ENCODE measurements at regions not wholly inside any gene's neighbourhood (a gene's known extent, or its start where the extent isn't known, plus 50 kb on each side); places are given as distances from the start of the nearest gene placed in this dataset.

DNA sequence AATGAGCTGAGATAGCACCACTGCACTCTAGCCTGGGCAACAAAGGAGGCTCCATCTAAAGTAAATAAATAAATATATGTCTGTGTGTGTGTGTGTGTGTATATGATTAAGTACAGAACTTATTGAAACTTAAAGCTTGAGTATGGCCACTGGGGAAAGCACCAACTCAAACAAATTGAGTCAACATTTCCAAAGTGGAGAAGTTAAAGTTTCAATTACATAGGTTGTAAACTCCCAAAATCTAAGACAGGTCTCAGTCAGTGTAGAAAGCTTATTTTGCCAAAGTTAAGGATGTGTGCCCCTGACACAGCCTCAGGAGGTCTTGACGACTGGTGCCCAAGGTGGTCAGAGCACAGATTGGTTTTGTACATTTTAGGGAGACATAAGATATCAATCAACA lies 458.9 kb upstream of the RGS18 start:
- TF ChIP-seq SP1 (CRISPR knock-in tag; conservative IDR thresholded peaks at IDR 0.05), result no peak
- TF ChIP-seq, protein P1, sequence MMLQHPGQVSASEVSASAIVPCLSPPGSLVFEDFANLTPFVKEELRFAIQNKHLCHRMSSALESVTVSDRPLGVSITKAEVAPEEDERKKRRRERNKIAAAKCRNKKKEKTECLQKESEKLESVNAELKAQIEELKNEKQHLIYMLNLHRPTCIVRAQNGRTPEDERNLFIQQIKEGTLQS (CRISPR knock-in tag; conservative IDR thresholded peaks at IDR 0.05), result no peak
- no peak for TF ChIP-seq ZBTB21 (CRISPR knock-in tag; IDR thresholded peaks at IDR 0.05; ENCODE audit: borderline replicate concordance)
- TF ChIP-seq, protein P2, sequence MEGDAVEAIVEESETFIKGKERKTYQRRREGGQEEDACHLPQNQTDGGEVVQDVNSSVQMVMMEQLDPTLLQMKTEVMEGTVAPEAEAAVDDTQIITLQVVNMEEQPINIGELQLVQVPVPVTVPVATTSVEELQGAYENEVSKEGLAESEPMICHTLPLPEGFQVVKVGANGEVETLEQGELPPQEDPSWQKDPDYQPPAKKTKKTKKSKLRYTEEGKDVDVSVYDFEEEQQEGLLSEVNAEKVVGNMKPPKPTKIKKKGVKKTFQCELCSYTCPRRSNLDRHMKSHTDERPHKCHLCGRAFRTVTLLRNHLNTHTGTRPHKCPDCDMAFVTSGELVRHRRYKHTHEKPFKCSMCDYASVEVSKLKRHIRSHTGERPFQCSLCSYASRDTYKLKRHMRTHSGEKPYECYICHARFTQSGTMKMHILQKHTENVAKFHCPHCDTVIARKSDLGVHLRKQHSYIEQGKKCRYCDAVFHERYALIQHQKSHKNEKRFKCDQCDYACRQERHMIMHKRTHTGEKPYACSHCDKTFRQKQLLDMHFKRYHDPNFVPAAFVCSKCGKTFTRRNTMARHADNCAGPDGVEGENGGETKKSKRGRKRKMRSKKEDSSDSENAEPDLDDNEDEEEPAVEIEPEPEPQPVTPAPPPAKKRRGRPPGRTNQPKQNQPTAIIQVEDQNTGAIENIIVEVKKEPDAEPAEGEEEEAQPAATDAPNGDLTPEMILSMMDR (IDR thresholded peaks at IDR 0.05), result no peak
- TF ChIP-seq, protein P3, sequence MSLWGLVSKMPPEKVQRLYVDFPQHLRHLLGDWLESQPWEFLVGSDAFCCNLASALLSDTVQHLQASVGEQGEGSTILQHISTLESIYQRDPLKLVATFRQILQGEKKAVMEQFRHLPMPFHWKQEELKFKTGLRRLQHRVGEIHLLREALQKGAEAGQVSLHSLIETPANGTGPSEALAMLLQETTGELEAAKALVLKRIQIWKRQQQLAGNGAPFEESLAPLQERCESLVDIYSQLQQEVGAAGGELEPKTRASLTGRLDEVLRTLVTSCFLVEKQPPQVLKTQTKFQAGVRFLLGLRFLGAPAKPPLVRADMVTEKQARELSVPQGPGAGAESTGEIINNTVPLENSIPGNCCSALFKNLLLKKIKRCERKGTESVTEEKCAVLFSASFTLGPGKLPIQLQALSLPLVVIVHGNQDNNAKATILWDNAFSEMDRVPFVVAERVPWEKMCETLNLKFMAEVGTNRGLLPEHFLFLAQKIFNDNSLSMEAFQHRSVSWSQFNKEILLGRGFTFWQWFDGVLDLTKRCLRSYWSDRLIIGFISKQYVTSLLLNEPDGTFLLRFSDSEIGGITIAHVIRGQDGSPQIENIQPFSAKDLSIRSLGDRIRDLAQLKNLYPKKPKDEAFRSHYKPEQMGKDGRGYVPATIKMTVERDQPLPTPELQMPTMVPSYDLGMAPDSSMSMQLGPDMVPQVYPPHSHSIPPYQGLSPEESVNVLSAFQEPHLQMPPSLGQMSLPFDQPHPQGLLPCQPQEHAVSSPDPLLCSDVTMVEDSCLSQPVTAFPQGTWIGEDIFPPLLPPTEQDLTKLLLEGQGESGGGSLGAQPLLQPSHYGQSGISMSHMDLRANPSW (CRISPR knock-in tag; conservative IDR thresholded peaks at IDR 0.05; ENCODE audit: low read depth), result no peak
- no peak for TF ChIP-seq FOXP1 (CRISPR knock-in tag; IDR thresholded peaks at IDR 0.05; ENCODE audit: borderline replicate concordance)
- no peak for TF ChIP-seq ZNF263 (CRISPR knock-in tag; IDR thresholded peaks at IDR 0.05; ENCODE audit: low read depth)
- TF ChIP-seq ZNF138 (CRISPR knock-in tag; conservative IDR thresholded peaks at IDR 0.05), result no peak
- no peak for TF ChIP-seq NFYB (CRISPR knock-in tag; conservative IDR thresholded peaks at IDR 0.05; ENCODE audit: low read depth)
- TF ChIP-seq, protein P4, sequence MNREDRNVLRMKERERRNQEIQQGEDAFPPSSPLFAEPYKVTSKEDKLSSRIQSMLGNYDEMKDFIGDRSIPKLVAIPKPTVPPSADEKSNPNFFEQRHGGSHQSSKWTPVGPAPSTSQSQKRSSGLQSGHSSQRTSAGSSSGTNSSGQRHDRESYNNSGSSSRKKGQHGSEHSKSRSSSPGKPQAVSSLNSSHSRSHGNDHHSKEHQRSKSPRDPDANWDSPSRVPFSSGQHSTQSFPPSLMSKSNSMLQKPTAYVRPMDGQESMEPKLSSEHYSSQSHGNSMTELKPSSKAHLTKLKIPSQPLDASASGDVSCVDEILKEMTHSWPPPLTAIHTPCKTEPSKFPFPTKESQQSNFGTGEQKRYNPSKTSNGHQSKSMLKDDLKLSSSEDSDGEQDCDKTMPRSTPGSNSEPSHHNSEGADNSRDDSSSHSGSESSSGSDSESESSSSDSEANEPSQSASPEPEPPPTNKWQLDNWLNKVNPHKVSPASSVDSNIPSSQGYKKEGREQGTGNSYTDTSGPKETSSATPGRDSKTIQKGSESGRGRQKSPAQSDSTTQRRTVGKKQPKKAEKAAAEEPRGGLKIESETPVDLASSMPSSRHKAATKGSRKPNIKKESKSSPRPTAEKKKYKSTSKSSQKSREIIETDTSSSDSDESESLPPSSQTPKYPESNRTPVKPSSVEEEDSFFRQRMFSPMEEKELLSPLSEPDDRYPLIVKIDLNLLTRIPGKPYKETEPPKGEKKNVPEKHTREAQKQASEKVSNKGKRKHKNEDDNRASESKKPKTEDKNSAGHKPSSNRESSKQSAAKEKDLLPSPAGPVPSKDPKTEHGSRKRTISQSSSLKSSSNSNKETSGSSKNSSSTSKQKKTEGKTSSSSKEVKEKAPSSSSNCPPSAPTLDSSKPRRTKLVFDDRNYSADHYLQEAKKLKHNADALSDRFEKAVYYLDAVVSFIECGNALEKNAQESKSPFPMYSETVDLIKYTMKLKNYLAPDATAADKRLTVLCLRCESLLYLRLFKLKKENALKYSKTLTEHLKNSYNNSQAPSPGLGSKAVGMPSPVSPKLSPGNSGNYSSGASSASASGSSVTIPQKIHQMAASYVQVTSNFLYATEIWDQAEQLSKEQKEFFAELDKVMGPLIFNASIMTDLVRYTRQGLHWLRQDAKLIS (CRISPR knock-in tag; IDR thresholded peaks at IDR 0.05; ENCODE audit: borderline replicate concordance), result no peak
- TF ChIP-seq, protein P5, sequence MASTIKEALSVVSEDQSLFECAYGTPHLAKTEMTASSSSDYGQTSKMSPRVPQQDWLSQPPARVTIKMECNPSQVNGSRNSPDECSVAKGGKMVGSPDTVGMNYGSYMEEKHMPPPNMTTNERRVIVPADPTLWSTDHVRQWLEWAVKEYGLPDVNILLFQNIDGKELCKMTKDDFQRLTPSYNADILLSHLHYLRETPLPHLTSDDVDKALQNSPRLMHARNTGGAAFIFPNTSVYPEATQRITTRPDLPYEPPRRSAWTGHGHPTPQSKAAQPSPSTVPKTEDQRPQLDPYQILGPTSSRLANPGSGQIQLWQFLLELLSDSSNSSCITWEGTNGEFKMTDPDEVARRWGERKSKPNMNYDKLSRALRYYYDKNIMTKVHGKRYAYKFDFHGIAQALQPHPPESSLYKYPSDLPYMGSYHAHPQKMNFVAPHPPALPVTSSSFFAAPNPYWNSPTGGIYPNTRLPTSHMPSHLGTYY (CRISPR knock-in tag; IDR thresholded peaks at IDR 0.05), result no peak
